ENCODE measurements at regions not wholly inside any gene's neighbourhood (a gene's known extent, or its start where the extent isn't known, plus 50 kb on each side); places are given as distances from the start of the nearest gene placed in this dataset.
"Not testable (repeated sequence)": the region's sequence is repeated elsewhere in the genome, so short reads cannot be mapped to it uniquely, and the experiment has no call there.

GRCh38 chr6:112597176-112597575 is 250.0 kb downstream of the RFPL4B start:
- TF ChIP-seq ZFX (IDR thresholded peaks at IDR 0.05), result no peak
- TF ChIP-seq CTCF (conservative IDR thresholded peaks at IDR 0.05), result no peak
- H3K27ac ChIP-seq, result no peak overlapping the region

GRCh38 chr6:112600168-112600567 is 253.0 kb downstream of the RFPL4B start:
- no peak overlapping the region for H3K27ac ChIP-seq
- TF ChIP-seq ZFX (IDR thresholded peaks at IDR 0.05) (no peak), CTCF (conservative IDR thresholded peaks at IDR 0.05) (peak; percentile 25)

GRCh38 chr6:112603726-112604125 is 256.6 kb downstream of the RFPL4B start:
- no peak overlapping the region for H3K27ac ChIP-seq
- no peak for TF ChIP-seq CTCF (conservative IDR thresholded peaks at IDR 0.05)
- TF ChIP-seq ZFX (IDR thresholded peaks at IDR 0.05), result no peak

- TF ChIP-seq CTCF (conservative IDR thresholded peaks at IDR 0.05), result no peak
- no peak overlapping the region for H3K27ac ChIP-seq
Observed at GRCh38 chr6:112606656-112607435, 259.7 kb downstream of the RFPL4B start.

GRCh38 chr6:112608925-112609324 is 261.8 kb downstream of the RFPL4B start:
- H3K27ac ChIP-seq, result not testable (repeated sequence)

GRCh38 chr6:112613410-112613809 is 266.3 kb downstream of the RFPL4B start:
- TF ChIP-seq ZFX (IDR thresholded peaks at IDR 0.05) (no peak), CTCF (conservative IDR thresholded peaks at IDR 0.05) (no peak)
- H3K27ac ChIP-seq, result no peak overlapping the region

- TF ChIP-seq ZFX (IDR thresholded peaks at IDR 0.05) (no peak), CTCF (conservative IDR thresholded peaks at IDR 0.05) (peak; percentile 33)
Observed at GRCh38 chr6:112618849-112619248, 271.7 kb downstream of the RFPL4B start.

More at GRCh38 chr6:112618849-112619248, 271.7 kb downstream of the RFPL4B start:
- no peak overlapping the region for H3K27ac ChIP-seq

All from C4-2B (cell line).